ENCODE measurements at regions not wholly inside any gene's neighbourhood (a gene's known extent, or its start where the extent isn't known, plus 50 kb on each side); places are given as distances from the start of the nearest gene placed in this dataset.
A peak's percentile ranks its signal among the peaks of the same experiment; 100 is the strongest.

- Histone ChIP-seq H3K4me1 (ENCODE audit: control insufficient read depth, insufficient read depth, low read length) (peaks cover 33% of the 10 kb centered on the region; the same call in 1 of the 2 replicates), H3K27ac (ENCODE audit: low read depth, low read length) (no peak overlapping the region), H3K9ac (ENCODE audit: low read length) (no peak overlapping the region), H3K36me3 (ENCODE audit: control insufficient read depth, insufficient read depth, low read length) (no peaks in the 10 kb centered on the region), H3K9me3 (ENCODE audit: control insufficient read depth, insufficient read depth, low read depth, low read length) (no peaks in the 10 kb centered on the region), H3K27me3 (ENCODE audit: control insufficient read depth, insufficient read depth, low read length) (no peaks in the 10 kb centered on the region), H3K4me3 (ENCODE audit: low read depth, low read length) (no peak overlapping the region)
Observed at GRCh38 chr2:62300925-62301324, 105.0 kb downstream of the B3GNT2 start.

GRCh38 chr2:62297624-62298010, 101.7 kb downstream of the B3GNT2 start:
- Histone ChIP-seq H3K27ac (ENCODE audit: low read depth, low read length) (no peak overlapping the region), H3K9me3 (ENCODE audit: control insufficient read depth, insufficient read depth, low read depth, low read length) (no peaks in the 10 kb centered on the region), H3K36me3 (ENCODE audit: control insufficient read depth, insufficient read depth, low read length) (no peaks in the 10 kb centered on the region), H3K4me3 (ENCODE audit: low read depth, low read length) (no peak overlapping the region), H3K27me3 (ENCODE audit: control insufficient read depth, insufficient read depth, low read length) (no peaks in the 10 kb centered on the region), H3K4me1 (ENCODE audit: control insufficient read depth, insufficient read depth, low read length) (peaks cover 26% of the 10 kb centered on the region), H3K9ac (ENCODE audit: low read length) (no peak overlapping the region)

GRCh38 chr2:62296832-62297623, 101.1 kb downstream of the B3GNT2 start:
- Histone ChIP-seq H3K9ac (ENCODE audit: low read length) (no peak overlapping the region), H3K9me3 (ENCODE audit: control insufficient read depth, insufficient read depth, low read depth, low read length) (no peaks in the 10 kb centered on the region), H3K4me3 (ENCODE audit: low read depth, low read length) (no peak overlapping the region), H3K27ac (ENCODE audit: low read depth, low read length) (no peak overlapping the region), H3K4me1 (ENCODE audit: control insufficient read depth, insufficient read depth, low read length) (peaks cover 26% of the 10 kb centered on the region), H3K27me3 (ENCODE audit: control insufficient read depth, insufficient read depth, low read length) (no peaks in the 10 kb centered on the region), H3K36me3 (ENCODE audit: control insufficient read depth, insufficient read depth, low read length) (no peaks in the 10 kb centered on the region)

- H3K36me3 ChIP-seq (ENCODE audit: control insufficient read depth, insufficient read depth, low read length) = no peaks in the 10 kb centered on the region
Observed at GRCh38 chr2:62296034-62296831, 100.3 kb downstream of the B3GNT2 start.

GRCh38 chr2:62293490-62294271, 97.8 kb downstream of the B3GNT2 start:
- H3K9me3 ChIP-seq (ENCODE audit: control insufficient read depth, insufficient read depth, low read depth, low read length) = no peaks in the 10 kb centered on the region
- no peaks in the 10 kb centered on the region for H3K36me3 ChIP-seq (ENCODE audit: control insufficient read depth, insufficient read depth, low read length)
- H3K27ac ChIP-seq (ENCODE audit: low read depth, low read length) = peak overlapping the region; percentile 46
- no peaks in the 10 kb centered on the region for H3K27me3 ChIP-seq (ENCODE audit: control insufficient read depth, insufficient read depth, low read length)
- H3K9ac ChIP-seq (ENCODE audit: low read length) = peak overlapping the region; percentile 58
- peaks cover 29% of the 10 kb centered on the region for H3K4me1 ChIP-seq (ENCODE audit: control insufficient read depth, insufficient read depth, low read length)
- no peak overlapping the region for H3K4me3 ChIP-seq (ENCODE audit: low read depth, low read length)

More at GRCh38 chr2:62296034-62296831, 100.3 kb downstream of the B3GNT2 start:
- Histone ChIP-seq H3K9ac (ENCODE audit: low read length) (no peak overlapping the region), H3K9me3 (ENCODE audit: control insufficient read depth, insufficient read depth, low read depth, low read length) (no peaks in the 10 kb centered on the region), H3K27me3 (ENCODE audit: control insufficient read depth, insufficient read depth, low read length) (no peaks in the 10 kb centered on the region), H3K27ac (ENCODE audit: low read depth, low read length) (no peak overlapping the region), H3K4me3 (ENCODE audit: low read depth, low read length) (no peak overlapping the region), H3K4me1 (ENCODE audit: control insufficient read depth, insufficient read depth, low read length) (peaks cover 26% of the 10 kb centered on the region)

- Histone ChIP-seq H3K9ac (ENCODE audit: low read length) (no peak overlapping the region), H3K9me3 (ENCODE audit: control insufficient read depth, insufficient read depth, low read depth, low read length) (no peaks in the 10 kb centered on the region), H3K36me3 (ENCODE audit: control insufficient read depth, insufficient read depth, low read length) (no peaks in the 10 kb centered on the region), H3K4me3 (ENCODE audit: low read depth, low read length) (no peak overlapping the region), H3K27ac (ENCODE audit: low read depth, low read length) (no peak overlapping the region; the same call in 1 of the 2 replicates), H3K27me3 (ENCODE audit: control insufficient read depth, insufficient read depth, low read length) (no peaks in the 10 kb centered on the region), H3K4me1 (ENCODE audit: control insufficient read depth, insufficient read depth, low read length) (peaks cover 29% of the 10 kb centered on the region)
Observed at GRCh38 chr2:62293151-62293489, 97.2 kb downstream of the B3GNT2 start.

- no peak overlapping the region for H3K9ac ChIP-seq (ENCODE audit: low read length)
- no peaks in the 10 kb centered on the region for H3K9me3 ChIP-seq (ENCODE audit: control insufficient read depth, insufficient read depth, low read depth, low read length)
- H3K4me3 ChIP-seq (ENCODE audit: low read depth, low read length) = no peak overlapping the region
- no peaks in the 10 kb centered on the region for H3K27me3 ChIP-seq (ENCODE audit: control insufficient read depth, insufficient read depth, low read length)
- H3K27ac ChIP-seq (ENCODE audit: low read depth, low read length) = no peak overlapping the region
- H3K36me3 ChIP-seq (ENCODE audit: control insufficient read depth, insufficient read depth, low read length) = no peaks in the 10 kb centered on the region
- peaks cover 25% of the 10 kb centered on the region for H3K4me1 ChIP-seq (ENCODE audit: control insufficient read depth, insufficient read depth, low read length)
Observed at GRCh38 chr2:62292190-62292589, 96.3 kb downstream of the B3GNT2 start.

GRCh38 chr2:62291517-62292137, 95.7 kb downstream of the B3GNT2 start:
- no peaks in the 10 kb centered on the region for H3K36me3 ChIP-seq (ENCODE audit: control insufficient read depth, insufficient read depth, low read length)
- H3K4me1 ChIP-seq (ENCODE audit: control insufficient read depth, insufficient read depth, low read length) = peaks cover 24% of the 10 kb centered on the region
- peaks cover under 1% of the 10 kb centered on the region for H3K9me3 ChIP-seq (ENCODE audit: control insufficient read depth, insufficient read depth, low read depth, low read length)
- no peaks in the 10 kb centered on the region for H3K27me3 ChIP-seq (ENCODE audit: control insufficient read depth, insufficient read depth, low read length)
- H3K27ac ChIP-seq (ENCODE audit: low read depth, low read length) = no peak overlapping the region
- H3K9ac ChIP-seq (ENCODE audit: low read length) = no peak overlapping the region
- no peak overlapping the region for H3K4me3 ChIP-seq (ENCODE audit: low read depth, low read length)

- no peak overlapping the region for H3K27ac ChIP-seq (ENCODE audit: low read depth, low read length)
- peaks cover 7% of the 10 kb centered on the region for H3K9me3 ChIP-seq (ENCODE audit: control insufficient read depth, insufficient read depth, low read depth, low read length)
- H3K4me3 ChIP-seq (ENCODE audit: low read depth, low read length) = no peak overlapping the region
- no peaks in the 10 kb centered on the region for H3K27me3 ChIP-seq (ENCODE audit: control insufficient read depth, insufficient read depth, low read length)
- peaks cover 18% of the 10 kb centered on the region for H3K4me1 ChIP-seq (ENCODE audit: control insufficient read depth, insufficient read depth, low read length)
- no peaks in the 10 kb centered on the region for H3K36me3 ChIP-seq (ENCODE audit: control insufficient read depth, insufficient read depth, low read length)
- H3K9ac ChIP-seq (ENCODE audit: low read length) = no peak overlapping the region
Observed at GRCh38 chr2:62291052-62291451, 95.1 kb downstream of the B3GNT2 start.

GRCh38 chr2:62287899-62288880, 92.3 kb downstream of the B3GNT2 start:
- peaks cover 32% of the 10 kb centered on the region for H3K9me3 ChIP-seq (ENCODE audit: control insufficient read depth, insufficient read depth, low read depth, low read length)
- H3K36me3 ChIP-seq (ENCODE audit: control insufficient read depth, insufficient read depth, low read length) = no peaks in the 10 kb centered on the region
- H3K27ac ChIP-seq (ENCODE audit: low read depth, low read length) = no peak overlapping the region
- peaks cover 6% of the 10 kb centered on the region for H3K4me1 ChIP-seq (ENCODE audit: control insufficient read depth, insufficient read depth, low read length)
- no peak overlapping the region for H3K4me3 ChIP-seq (ENCODE audit: low read depth, low read length)
- H3K27me3 ChIP-seq (ENCODE audit: control insufficient read depth, insufficient read depth, low read length) = no peaks in the 10 kb centered on the region
- H3K9ac ChIP-seq (ENCODE audit: low read length) = no peak overlapping the region

Measured in HUES6 (cell line).